Fibroblast of mammary gland (primary cell): ENCODE measurements at regions not wholly inside any gene's neighbourhood (a gene's known extent, or its start where the extent isn't known, plus 50 kb on each side); places are given as distances from the start of the nearest gene placed in this dataset.

ENCODE experiments used
- DNase-seq: peaks from one replicate; pipeline ENCODE4 v3.0.0-alpha.2; 2010; ENCODE audit warnings: low read depth
- H3K4me3 ChIP-seq: 2 replicates; pipeline ENCODE4 v1.5.1; 2011; ENCODE audit warnings: low read depth, mild to moderate bottlenecking, low read length, moderate library complexity; ENCODE audit not compliant: control insufficient read depth
- CTCF ChIP-seq: conservative IDR thresholded peaks from 2 replicates; pipeline ENCODE4 v1.5.1; 2011; ENCODE audit warnings: low read depth, low read length, inconsistent platforms; ENCODE audit not compliant: control insufficient read depth, insufficient read depth

- no peak overlapping the region for H3K4me3 ChIP-seq
Observed at GRCh38 chr20:50370036-50370566, 140.1 kb upstream of the PTPN1 start.

DNA sequence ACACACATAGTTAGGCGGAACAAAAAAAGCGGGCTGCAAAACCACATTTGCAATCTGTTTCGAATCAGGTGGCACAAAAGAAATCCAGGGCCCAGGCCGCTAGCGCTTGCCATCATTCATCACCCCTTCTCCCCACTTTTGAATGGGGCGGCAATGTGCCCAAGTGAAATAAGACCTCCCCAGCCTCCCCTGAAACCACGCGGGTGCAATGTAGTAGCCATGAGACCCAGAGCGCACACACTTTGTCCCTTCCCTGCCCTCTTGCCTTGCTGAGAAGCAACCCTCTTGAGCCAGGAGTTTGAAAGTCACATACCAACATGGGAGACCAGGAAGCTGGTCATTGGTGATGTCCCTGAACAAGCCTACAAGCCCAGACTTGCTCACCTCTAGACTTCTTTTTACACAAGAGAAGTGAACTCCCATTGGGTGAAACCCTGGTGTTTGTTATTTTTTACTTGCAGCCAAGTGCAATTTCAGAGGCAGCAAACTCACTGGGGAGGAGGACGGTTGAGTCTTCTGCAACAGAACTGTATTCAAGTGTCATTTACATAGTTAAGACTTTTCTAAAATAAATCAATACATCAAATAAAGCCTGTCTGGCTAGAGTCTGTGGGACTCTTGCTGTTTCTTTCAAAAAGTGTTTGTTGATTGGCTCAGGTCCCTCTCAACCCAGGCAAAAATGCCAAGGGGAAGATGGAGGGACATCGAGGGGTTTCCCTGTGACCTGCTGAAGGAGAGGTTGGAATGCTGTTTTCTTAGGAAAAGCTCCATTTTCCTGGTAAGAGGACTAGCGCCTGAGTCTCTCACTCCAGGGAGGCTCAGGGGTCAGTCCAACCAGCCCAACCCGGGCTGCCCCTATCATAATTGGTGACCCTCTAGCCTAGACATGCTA is 138.1 kb upstream of the PTPN1 start:
- H3K4me3 ChIP-seq: no peak overlapping the region
- no peak for TF ChIP-seq CTCF
- no peak for DNase-seq

More at GRCh38 chr20:50370036-50370566, 140.1 kb upstream of the PTPN1 start:
- no peak for TF ChIP-seq CTCF
- DNase-seq: no peak

GRCh38 chr20:50372770-50373088 is 137.5 kb upstream of the PTPN1 start:
- no peak for TF ChIP-seq CTCF
- H3K4me3 ChIP-seq: no peak overlapping the region

DNA sequence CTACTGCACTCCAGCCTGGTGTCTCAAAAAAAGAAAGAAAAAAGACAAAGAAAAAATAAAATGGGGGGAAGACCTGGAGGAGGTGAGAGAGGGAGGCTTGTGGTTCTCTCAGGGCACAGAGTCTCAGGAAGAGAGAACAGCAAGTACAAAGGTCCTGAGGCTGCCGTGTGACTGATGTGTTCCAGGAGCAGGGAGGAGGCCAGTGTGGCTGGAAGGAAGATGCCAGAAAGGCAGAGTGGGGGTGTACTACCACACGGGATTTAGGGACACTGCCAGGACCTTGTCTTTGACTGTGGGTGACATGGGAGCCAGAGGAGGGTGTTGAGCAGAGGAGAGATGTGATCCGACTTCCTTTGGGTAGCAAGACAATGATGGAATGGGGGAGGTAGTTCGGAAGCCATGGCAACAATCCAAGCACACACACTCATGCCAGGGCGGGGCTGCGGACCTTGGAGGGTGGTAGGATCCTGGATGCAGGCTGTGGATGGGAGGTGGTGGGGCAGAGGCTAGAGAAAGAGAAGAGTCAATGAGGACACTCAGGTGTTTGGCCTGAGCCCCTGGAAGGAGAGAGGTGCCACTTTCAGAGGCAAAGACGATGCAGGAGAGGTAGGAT is 136.4 kb upstream of the PTPN1 start:
- DNase-seq: no peak
- no peak for TF ChIP-seq CTCF

More at GRCh38 chr20:50372770-50373088, 137.5 kb upstream of the PTPN1 start:
- no peak for DNase-seq

GRCh38 chr20:50374541-50375078 is 135.6 kb upstream of the PTPN1 start:
- no peak for TF ChIP-seq CTCF
- no peak for DNase-seq
- H3K4me3 ChIP-seq: no peak overlapping the region

More for the DNA sequence above, 136.4 kb upstream of the PTPN1 start:
- no peak overlapping the region for H3K4me3 ChIP-seq

DNA sequence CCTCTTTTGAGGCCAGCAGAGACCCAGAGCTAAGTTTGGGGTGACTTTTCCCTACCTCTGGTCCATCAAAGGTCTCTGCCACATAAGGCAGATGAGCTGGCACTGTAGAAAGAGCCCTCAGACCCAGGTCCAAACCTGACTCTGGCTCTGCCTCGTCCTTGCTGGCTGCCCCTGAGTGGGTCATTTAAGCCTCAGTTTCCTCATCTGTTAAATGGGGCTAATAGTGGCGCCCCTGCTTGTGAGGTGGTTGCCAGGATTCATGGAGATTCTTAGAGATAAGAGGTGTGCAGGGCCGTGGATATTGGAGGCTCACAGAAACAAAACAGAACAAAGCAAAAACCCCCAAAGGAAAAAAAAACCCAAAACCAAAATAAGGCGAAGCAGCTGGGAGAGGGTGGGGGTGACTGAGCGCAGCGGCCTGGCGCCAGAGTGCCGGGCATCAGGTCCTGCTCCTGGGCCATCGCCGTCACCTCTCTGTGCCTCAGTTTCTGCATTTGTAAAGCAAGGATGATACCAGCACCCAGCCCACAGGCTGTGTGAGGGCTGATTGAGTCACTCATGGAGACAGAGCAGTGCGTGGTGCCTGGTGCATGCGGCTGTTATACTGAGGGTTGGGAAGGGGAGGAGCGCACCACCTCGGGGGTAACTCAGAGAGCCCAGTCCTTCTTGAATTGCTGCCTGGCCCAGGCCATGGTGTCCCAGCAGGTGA is 133.8 kb upstream of the PTPN1 start:
- TF ChIP-seq CTCF: no peak
- DNase-seq: no peak
- H3K4me3 ChIP-seq: no peak overlapping the region
